DND-41 (cell line): ENCODE measurements at regions not wholly inside any gene's neighbourhood (a gene's known extent, or its start where the extent isn't known, plus 50 kb on each side); places are given as distances from the start of the nearest gene placed in this dataset.

Experiments
- EZH2 ChIP-seq: IDR thresholded peaks from 3 replicates; pipeline ENCODE4 v1.6.1; 2012; ENCODE audit warnings: borderline replicate concordance, low read depth, mild to moderate bottlenecking, moderate library complexity, low read length, inconsistent platforms; ENCODE audit not compliant: severe bottlenecking
- TF ChIP-seq, protein P1 (sequence below): IDR thresholded peaks from 2 replicates; pipeline ENCODE4 v1.5.1; 2012; ENCODE audit warnings: borderline replicate concordance, low read length, moderate library complexity, mild to moderate bottlenecking; ENCODE audit not compliant: poor library complexity, severe bottlenecking; ENCODE audit errors: extremely low read depth

DNA sequence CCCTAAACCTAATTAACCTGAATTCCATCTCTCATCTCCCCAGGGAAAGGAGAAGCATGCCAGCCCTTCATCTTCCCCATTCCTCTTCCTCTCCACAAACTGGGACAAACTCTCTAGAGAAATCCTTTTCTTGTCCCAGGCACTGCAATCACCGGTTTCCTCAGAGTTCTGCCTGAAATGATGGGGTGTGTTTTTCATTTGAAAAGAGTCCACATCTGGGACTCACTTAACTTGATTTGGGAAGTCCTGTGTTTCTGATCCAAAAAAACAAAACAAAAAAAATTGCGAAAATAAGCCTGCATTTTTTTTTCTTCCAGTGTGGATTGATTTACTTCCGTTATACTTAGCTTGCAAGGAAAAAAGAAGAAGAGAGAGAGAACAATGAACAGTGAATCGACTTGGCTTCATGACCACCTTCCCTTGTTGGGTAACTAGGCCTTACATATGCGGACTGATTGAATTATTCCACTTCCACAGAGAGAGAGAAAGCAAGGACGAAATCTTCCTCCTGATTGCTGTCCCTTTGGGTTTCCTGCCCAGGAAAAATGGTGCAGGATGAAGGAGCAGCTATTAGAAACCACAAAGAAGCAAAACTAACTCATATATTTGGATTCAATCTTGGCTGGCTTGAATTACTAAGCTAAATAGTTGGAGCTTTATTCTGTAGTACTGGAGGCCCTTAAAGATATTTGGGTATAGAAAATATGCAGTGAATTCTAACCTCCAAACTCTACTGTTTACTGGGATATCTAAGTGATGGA is 506.2 kb upstream of the TBX3 start:
- TF ChIP-seq EZH2, result no peak
- TF ChIP-seq, protein P1, sequence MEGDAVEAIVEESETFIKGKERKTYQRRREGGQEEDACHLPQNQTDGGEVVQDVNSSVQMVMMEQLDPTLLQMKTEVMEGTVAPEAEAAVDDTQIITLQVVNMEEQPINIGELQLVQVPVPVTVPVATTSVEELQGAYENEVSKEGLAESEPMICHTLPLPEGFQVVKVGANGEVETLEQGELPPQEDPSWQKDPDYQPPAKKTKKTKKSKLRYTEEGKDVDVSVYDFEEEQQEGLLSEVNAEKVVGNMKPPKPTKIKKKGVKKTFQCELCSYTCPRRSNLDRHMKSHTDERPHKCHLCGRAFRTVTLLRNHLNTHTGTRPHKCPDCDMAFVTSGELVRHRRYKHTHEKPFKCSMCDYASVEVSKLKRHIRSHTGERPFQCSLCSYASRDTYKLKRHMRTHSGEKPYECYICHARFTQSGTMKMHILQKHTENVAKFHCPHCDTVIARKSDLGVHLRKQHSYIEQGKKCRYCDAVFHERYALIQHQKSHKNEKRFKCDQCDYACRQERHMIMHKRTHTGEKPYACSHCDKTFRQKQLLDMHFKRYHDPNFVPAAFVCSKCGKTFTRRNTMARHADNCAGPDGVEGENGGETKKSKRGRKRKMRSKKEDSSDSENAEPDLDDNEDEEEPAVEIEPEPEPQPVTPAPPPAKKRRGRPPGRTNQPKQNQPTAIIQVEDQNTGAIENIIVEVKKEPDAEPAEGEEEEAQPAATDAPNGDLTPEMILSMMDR, result no peak
